AG08396 (cell line): ENCODE measurements at regions not wholly inside any gene's neighbourhood (a gene's known extent, or its start where the extent isn't known, plus 50 kb on each side); places are given as distances from the start of the nearest gene placed in this dataset.

Experiments used
- DNase-seq: peaks from one replicate; pipeline ENCODE4 v3.0.0; 2012; ENCODE audit warnings: low spot score, mixed read lengths

DNA sequence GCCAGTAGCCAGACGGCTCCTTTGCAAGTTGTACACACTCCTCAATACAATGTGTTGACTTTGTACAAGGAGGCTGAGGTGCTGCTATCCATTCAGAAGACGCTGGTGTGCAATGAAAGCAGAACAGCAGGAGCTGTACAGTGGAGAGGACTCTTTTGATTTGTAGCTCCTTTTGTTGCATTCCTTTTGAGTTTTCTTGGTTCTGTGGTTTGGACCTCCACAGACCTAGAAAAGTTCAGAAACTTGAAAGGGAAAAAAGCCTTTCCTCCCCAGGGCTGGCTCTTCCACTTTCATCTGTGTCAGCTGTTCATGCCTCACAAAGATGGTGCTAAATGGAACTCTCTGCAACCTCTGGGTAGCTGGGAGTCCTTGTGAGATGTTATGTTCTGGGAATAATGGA is 117.4 kb downstream of the MAT2B start:
- DNase-seq: no peak

DNA sequence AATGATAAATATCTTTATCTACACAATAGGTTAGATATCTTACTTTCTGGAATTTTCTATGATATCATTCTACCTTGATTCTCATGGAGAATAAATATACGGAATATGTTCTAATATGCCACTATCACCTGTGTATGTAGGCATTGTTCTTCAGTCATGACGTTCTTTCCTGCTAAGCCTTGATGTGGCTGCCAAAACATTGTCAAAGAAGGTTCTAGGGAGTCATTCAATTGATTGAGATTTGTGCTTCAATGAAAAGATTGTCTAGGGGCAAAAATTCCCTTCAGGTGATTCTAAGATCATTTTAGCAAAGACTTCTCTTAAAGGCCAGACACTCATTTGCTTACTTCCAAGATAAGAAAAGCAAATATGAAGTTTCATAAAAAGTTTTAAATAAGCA is 118.1 kb downstream of the MAT2B start:
- no peak for DNase-seq

DNA sequence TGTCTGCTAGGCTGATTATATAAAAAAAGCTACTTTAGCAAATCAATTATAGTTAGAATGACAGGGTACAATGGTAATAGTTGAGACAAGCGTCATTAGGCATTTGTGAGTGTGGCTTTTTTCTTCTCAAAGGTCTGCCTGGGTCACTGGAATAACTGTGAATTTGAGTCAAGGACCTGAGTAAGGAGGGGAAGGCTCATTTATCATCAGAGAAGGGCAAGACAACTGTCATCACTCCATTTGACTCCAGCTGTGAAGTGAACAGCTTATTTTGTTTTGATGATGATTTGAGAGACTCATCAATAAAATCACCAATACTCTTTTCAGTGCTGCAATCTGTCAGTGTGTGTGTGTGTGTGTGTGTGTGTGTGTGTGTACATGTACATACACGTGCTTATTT is 118.6 kb downstream of the MAT2B start:
- no peak for DNase-seq

DNA sequence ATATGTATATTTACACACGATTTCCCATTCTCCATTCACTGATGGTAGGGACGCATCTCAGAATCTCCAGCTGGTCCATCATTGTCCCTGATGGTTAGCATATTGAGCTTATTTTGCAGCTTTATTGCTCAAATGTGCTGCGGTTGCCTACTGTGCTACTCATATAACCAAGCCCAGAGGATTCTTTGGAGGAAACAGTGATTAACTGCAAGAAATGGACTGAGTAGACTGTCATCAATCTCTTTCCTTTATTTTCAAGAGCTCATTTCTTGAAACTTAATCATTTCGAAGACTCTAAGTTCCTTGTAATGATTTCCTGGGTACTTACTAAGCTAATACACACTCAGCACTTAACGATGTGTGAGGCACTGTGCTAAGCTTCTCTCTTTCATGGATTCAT is 119.0 kb downstream of the MAT2B start:
- no peak for DNase-seq

DNA sequence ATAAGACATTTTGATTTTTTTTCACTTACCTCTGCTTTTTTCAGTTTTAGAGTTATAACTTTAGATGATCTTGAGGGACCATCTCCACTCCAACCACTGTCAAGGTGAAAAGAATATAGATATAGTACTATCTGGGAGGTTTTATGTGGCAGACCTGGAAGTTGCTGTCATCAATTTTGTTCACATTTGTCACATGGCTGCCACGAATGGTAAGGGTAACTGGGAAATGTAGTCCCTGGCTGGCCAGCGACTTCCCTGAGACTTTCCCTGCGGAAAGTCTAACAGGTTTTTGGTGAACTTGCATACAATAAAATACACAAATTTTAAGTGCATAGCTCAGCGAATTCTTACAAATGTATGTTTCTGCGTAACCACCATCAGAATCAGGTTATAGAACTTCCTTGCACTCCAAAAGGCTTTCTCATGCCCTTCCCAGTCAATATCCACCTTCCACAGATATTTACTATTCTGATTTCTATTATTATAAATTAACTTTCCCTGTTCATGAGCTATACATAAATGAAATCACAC is 121.5 kb downstream of the MAT2B start:
- no peak for DNase-seq

DNA sequence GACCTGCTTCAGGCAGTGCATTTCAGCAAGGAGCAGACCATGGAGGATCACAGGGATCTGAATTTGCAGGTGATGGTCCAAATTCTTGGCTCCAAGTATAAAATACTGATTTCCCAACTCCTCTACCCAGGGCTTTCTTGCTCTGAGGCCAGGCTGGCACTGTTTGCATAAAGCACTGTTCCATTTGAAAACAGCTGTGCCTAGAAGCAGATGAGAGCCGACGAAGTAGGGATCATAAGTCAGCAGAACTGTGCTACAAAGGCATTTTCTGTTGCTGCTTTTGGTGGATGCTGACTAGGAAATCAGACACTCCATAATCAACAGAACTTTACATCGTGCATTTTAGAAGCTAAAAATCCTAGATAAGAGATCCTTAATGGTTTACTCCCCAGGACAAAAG is 126.4 kb downstream of the MAT2B start:
- DNase-seq: no peak

DNA sequence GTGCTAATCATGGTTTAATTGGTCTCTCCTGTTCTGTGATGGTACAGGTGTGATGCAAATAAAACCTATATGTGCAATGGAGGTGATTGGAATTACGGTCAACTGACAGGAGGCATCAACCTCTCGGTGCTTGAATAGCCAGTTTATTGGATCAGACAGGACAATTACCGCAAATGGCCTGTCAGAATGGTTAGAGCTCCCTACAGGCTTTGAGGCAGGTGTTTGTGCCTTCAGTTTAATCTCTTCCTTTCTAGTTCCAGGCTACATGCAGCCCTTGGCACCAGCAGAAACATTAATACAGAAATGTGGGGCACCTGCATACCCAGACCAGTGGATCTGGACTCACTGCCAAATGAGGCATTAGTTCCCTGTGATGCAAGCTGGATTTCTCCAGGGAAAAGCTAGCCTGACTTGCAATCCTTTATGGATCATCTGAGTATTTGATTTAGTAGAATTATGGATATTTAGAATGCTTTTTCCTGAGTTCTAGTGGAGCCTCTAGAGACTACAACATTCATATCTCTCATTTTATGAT is 128.6 kb downstream of the MAT2B start:
- DNase-seq: no peak

DNA sequence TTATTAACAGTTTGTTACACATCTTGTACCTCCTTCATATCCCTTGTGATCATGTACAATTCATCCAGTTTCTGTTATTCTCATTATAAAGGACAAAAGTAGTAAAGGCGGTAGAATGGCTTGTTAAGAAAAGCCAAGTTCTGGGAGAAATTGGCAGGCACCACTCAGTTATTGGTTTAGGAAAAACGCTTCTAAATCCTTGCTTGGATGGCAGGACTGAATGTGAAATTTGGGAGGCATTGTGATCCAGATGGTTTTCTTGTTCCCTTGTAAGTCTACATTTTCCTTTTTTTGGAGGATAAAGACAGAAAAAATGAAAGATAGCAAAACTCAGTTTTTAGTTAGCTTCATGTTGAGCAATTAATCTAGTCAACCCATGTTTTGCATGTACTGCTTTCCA is 130.2 kb downstream of the MAT2B start:
- no peak for DNase-seq

DNA sequence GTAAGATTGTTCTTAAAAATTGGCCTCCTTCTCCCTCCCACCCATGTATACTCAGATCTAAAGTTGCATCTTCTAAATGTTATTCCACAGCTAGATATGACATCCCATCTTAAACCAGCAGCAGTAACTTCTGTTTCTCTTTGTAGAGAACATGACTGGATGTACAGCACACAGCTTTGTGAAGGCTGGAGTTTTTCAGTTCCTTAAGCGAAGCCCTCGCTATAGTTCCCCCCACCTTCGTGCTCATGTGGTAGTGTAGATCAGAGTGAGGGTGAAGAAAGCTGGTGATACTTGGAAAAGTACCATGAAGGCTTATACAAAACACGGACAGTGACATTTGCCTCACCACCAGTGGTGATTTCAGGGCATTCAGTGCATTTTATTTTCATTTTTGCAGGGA is 137.5 kb downstream of the MAT2B start:
- DNase-seq: no peak

DNA sequence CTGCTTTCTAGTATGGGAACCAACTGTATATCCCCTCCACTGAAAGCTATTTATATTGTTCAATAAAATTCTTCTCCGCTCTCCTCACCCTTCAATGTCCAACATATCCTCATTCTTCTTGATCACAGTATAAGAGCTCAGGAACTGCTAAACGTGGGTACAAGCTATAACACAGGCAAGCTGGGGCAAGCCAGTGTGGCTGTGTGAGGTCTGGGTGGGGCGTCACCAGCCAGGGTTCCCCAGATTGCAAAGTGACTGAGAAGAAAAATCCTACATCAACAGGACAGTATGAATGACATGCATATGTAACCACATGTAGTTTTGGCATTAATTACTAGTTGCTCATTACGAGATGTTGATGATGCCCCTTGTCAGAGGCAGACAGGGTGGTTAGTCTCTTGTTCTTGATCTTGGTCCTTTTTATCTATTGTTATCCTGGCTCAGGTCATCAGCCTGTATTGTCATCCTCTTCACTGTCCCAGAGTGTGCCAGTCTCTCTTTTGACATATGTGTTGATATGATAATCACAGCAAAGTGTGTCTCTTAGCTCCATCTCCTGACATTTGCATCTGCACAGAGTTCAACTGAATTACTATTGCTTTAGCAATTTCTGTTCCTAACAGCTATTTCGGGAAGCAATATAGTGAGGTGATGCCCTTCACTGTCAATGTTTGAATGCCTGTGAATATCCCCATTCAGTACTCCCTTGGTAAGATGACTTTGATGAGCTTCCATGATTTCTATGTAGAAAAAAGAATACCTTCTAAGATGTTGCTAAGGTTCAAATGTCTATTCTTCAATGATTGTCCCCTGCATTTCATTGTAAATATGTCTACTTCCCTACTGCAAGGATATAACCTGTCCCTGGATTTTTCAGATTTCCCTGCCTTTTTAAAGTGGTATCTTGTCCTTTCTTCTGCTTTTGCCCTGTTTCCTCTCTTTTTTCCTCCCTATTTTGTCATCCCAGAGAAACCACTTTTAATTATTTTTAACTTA is 140.3 kb downstream of the MAT2B start:
- no peak for DNase-seq

DNA sequence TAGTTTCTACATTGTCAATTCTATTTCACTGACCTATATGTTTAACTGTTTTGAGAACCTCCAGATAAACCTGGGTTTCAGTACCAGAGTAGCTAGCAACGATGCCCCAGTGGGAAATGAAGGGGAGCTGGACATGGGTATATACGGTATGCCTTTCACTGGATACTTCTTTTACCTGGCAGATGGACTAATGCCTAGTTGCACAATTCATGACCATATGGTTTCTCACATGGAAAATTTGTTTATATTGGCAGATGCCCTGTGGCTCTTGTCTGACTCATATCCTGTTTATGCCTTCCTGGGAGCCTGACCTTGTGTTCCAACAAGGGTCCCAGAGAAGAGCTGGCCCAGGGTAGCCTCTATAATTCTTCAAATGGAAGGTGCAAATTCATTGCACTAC is 144.1 kb downstream of the MAT2B start:
- peak; percentile 6 for DNase-seq

DNA sequence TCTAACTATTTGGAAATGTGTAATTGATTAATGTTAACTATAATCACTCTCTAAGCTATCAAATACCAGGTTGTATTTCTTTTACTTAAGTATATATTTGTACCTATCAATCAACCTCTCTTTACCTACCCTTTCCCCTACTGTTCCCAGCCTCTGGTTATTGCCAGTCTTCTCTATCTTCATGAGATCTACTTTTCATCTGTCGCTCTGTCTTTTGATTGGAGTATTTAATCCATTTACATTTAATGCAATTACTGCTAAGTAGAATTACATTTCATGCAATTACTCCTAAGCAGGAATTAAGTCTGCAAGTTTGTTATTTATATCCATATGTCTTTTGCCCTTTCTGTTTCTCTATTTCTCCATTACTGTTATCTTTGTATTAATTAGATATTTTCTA is 148.1 kb downstream of the MAT2B start:
- DNase-seq: no peak

DNA sequence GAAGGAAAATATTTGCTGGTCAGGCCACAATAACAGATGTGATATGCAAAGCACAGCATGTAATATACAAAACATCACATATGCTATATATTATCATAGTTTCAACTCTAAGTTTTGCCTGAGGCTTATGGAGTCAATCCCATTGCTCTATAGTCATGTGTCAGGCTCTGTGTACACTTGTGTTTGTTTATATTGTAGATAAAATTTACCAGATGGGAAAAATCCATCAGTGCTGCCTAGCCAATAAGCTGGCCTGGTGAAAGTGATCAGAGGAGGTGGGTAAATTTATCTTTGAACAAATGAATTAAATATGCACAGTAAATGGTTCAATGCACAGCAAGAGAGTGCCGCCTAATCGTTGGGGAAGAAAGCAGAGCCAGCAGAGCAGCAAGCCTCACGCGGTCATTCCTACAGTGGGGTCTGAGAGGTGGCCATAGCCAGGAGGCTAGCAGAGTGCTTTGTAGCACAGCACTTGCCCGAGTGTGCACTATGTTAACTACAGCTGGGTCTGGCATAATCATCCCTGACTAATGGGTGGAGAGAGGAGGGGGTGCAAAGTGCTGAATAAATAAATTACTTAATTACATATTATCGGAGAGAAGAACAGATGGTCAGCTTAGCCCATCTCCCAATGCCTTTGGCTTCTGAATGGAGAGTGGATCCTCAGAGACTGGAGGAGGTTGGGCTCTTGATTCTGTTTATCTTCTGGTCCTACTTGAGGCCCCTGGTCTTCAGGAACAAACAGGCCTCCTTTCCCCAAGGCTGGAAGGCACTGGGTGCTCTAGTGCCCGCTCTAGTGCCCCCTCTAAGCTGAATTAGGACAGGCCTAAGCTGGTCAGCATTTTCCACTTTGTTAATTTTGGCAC is 153.5 kb downstream of the MAT2B start:
- no peak for DNase-seq

DNA sequence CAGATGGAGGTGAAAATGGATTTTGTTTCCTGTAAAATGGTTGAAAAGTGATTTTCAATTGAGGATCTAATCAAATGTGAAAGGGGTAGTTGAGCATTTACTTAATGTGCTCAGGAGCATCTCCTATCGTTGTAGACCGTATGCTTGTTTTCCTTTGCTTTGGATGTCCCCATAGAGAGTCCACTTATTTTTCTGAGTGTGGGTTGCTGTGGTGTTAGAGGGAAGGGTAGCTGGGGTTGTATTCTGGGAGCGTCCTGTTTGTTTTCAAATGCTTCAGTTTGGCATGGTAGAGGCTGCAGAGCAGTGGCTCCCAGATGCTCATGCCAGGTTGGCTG is 154.1 kb downstream of the MAT2B start:
- DNase-seq: no peak

DNA sequence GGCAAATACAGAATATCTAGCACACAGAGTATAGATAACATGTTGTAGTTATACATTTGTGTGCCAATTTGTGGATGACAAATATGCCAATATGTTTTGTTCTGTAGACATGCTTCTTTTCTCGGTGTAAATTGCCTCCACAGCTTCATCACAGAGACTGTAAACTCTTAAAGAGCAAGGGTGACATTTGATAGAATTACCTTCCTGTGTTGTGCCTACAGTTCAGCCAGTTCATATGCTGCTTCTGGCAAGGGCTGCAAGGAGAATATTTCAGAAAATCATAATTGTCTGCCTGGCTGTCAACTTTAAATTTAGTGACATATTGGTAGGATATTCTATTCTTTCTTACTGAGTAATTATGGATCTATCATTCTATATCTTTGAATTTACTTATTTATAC is 155.1 kb downstream of the MAT2B start:
- DNase-seq: no peak

DNA sequence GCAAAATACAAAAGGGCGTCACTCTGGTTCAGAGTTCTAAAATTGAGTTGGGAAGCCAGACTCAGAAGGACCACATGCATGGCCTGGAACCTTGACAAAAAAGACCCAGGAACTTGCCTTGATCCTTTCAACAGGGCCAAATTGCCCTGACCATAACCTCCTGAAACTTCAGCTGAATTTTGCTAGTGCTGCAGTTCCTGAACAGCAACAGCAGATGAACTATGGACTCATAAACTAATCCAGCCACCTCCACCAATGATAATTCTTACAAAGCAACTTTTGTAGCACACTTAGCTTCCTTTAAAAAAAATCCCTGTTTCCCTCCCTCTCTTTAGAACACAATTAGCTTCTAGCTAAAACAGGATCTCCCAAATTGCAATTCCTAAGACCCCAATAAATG is 155.9 kb downstream of the MAT2B start:
- no peak for DNase-seq

DNA sequence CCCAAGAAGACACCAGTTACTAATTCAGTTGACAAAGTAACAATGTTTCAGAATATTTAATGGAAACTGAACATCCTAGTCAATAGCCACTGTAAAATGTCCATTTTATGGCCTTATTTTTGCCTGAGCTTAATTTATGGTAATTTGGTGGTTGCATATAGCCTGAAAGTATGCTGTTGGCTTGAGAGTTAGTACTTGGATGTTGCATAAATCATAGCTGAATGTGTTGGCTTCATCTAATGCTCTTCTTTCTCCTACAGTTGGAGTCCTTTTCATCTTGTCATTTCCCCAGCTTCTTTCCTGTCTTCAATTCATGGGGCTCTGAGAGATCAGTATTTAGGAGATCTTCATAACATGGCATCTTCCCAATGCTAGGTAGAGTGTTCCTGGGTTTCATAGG is 164.6 kb downstream of the MAT2B start:
- no peak for DNase-seq

DNA sequence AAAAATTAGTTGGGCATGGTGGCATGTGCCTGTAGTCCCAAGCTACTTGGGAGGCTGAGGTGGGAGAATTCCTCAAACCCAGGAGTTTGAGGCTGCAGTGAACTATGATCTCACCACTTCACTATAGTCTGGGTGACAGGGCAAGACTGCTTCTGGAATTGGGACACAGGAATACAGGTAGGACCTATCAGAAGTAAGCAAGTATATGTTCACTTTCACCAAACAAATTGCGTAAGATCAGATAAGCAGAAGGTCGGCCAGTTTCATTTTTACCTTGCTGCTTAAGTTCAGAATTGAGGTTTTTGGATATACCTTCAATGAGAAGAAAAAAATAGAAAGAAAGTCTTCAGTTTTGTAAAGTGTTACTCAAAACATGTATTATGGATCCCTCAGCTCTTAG is 171.7 kb downstream of the MAT2B start:
- DNase-seq: no peak

DNA sequence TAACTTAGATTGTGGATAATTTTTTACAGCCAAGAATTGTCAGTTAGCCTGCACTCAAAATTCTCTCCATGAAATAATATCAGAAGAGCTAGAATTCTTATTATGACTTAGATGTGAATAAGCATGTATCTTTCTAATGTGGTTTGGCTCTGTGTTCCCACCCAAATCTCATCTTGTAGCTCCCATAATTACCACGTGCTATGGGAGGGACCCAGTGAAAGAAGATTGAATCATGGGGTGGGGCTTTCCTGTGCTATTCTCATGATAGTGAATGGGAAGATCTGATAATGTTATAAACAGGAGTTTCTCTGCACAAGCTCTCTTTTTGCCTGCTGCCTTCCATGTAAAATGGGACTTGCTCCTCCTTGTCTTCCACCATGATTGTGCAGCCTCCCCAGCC is 176.8 kb downstream of the MAT2B start:
- no peak for DNase-seq

DNA sequence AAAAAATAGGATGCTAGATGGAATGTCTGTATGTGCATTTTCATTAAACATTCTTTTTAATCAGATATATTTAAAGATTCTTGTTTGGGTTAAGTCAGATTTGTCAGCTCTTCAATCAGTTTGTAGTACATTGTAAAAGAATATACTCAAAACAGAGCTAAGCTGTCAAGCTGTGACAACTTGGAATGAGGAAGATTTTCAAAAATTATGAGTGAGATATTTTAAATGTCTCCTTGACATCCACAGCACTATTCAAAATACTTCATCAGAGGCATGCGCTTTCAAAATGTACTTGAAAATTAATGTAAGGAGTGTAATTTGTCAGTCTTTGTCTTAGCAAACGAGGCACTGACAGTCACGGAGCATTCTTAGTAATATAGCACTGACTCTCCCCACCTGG is 182.0 kb downstream of the MAT2B start:
- DNase-seq: no peak

DNA sequence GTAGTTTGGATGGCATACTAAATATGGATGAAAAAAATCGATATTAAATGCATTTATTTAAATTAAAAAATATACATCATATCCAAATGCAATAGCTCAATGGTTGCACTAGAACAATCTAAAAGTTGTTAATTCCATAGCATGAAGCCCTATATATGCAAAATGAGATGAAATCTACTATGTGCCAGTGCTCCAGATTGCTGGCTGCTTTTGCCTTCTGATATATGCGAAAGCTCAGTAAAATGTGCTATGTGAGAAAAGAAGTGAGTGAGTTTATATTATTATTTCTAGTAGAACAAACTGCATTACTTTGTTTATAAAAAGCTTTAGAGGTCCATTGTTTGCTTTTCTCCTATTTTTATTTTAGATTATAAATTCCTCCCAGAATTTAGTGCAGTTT is 186.7 kb downstream of the MAT2B start:
- no peak for DNase-seq

DNA sequence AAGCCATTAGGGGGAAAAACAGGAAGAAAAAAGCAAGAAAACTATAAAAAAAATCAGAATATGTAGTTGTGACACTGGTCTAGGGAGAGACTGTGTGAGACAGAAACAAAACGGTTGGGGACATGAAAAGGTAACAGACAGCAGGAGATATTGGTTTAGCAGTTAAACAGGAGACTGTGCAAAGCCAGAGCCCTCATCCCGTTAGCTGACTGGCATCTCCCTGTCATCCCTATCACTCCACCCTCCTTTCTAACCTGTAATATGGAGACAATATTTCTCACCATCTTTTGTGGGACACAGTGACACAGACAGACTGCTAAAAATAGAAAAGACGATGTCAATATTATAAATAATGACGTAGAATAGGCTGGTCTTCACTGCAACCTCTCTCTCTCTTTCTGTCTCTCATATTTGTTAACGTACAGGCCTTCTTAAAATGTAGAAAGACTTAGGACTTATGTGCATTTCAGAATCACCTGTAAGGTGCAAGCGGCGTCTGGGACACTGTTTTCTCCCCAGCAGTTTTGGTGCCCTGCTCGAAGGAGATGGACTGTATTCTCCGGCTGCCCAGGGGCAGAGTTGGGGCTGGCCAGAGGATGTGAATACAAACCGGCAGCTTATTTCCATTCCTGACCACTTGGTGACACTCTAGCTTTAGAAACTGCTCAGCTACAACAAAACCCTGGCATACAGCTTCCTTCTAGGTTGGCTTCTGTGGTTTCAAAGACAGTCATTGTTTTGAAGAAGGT is 190.6 kb downstream of the MAT2B start:
- peak; percentile 72 for DNase-seq
